ENCODE measurements at regions not wholly inside any gene's neighbourhood (a gene's known extent, or its start where the extent isn't known, plus 50 kb on each side); places are given as distances from the start of the nearest gene placed in this dataset.
"Not testable (repeated sequence)": the region's sequence is repeated elsewhere in the genome, so short reads cannot be mapped to it uniquely, and the experiment has no call there.

- DNase-seq: no peak
Measured at GRCh38 chr3:28039829-28040228, 201.6 kb upstream of the CMC1 start.

- no peak for DNase-seq
Measured at GRCh38 chr3:28042095-28042635, 199.3 kb upstream of the CMC1 start.

DNA sequence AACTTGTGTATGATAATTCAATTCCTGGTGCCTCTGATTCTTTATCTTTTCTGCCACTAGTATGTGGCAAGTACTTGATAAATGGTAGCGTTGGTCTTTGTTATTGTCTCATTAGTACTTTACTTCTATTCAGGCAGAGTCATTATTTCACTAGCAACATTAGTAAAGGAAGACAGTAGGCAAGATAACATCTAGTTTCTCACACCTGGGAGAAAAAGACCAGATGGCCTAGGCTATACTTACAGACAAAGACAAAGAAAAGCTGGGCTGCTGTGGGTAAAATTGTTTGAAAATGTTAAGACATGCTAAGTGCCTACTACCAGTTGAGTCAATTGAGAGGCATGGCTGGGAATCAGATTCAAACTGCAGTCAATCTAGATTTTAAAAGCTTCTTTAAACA lies 198.7 kb upstream of the CMC1 start:
- no peak for DNase-seq

DNA sequence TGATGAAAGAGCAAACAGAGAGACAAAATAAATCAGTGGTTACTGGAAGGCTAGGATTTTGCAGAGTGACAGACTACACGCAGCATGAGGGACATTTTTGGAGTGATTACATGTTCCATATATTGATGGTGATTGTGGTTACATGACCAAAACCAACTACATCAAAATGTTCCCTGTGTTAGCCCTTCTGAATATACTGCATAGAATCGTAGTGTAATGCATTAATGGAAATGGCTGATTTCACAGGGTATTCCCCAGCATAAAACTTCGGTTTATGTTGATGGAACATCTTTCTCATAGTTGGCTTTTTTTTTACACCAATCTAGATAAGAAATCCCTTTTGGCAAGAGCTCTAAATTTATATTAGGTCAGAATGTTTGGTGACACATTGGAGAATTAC lies 191.3 kb upstream of the CMC1 start:
- no peak for DNase-seq

- peak in 1 of 2 experiments; percentile 57 for DNase-seq
Measured at GRCh38 chr3:28050885-28051284, 190.5 kb upstream of the CMC1 start.

DNA sequence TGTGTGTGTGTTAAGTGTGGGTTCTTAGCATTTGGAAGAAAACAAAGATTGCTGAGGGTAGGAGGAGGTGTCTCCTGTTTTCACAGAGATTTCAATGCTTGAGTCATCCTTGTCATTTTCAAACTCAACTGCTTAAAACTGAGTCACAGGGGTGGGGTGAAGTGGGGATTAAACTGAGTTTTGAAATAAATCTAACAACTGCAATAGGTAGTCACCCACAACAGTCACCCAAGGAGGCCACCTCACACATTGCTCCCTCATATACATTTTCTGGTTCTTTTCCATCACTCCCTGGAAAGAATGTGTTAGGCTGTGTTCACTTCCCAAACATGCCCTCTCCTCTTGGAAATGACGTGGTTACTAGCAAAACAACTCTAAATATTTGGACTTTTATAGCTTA lies 187.7 kb upstream of the CMC1 start:
- DNase-seq: peak in 1 of 2 experiments; percentile 41

- no peak for DNase-seq
Measured at GRCh38 chr3:28056806-28057205, 184.6 kb upstream of the CMC1 start.

DNA sequence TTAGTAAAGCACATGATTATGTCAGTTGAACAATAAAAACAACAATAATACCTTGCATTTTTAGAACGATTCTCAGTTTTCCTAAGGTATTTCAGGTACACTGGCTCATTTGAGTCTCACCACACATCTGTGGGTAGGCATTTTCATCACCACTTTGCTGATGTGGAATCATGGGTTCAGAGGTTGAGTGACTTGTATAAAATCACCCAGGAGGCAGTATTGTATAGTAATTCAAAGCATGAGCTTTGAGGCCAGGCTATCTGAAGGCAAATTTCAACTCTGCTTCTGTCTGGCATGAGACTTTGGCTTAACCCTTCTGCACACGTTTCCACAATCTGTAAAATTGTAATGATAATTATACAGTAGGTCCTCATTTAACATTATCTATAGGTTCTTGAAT lies 183.9 kb upstream of the CMC1 start:
- no peak for DNase-seq

GRCh38 chr3:28059199-28059598 lies 182.2 kb upstream of the CMC1 start:
- not testable (repeated sequence) for DNase-seq

- no peak for DNase-seq
Measured at GRCh38 chr3:28066020-28066419, 175.4 kb upstream of the CMC1 start.

DNA sequence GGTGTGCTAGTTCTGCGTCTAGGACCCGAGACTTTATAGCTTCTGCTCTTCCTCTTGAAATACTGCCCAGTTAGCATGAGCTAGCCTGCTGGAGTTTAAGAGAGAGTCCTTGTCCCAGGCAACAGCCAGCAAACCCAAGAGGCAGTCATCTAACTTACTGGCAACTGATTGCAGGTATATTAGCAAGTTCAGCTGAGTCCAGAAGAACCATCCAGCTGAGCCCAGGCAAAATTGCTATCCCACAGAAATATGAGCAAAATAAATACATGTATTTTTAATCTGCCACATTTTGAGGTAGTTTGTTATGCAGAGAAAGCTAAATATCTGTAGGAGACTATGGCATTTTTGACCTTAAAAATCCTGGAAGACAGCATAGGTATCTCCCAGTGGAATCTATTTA lies 174.4 kb upstream of the CMC1 start:
- DNase-seq: no peak

DNA sequence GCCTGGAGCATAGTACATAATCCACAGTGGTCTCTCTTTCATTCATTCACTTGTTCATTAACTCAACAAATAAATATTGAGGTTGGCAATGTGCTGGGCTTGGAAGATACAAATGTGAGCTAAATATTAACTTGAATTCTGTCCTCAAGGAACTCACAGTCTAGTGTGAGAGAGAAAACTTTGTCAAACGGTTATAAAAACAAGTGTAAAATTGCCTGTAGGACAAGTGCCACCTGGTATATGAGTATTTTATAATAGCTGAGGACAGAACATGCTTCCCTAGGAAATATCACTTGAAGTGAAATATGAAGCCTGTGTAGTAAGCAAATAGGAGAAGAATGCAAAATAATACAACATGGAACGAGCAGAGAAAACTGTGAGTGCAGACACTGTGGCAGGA lies 173.1 kb upstream of the CMC1 start:
- DNase-seq: no peak

DNA sequence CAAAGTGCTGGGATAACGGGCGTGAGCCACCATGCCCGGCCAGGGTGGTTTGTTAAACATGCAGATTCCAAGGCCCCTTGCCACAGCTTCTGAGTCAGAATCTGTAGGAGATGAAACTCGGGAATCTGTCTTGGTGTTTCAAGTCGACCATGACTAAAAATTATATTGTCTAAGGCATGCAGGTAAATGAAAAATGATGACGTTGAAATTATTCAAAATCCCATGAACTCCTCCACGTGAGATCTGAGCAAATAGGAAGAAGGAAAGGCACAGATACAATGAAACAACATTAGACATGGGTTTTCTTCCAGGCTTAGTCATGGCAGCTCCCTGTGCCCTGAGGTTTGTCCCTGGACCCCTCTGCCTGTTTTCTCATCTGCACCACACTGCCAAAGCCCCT lies 172.0 kb upstream of the CMC1 start:
- DNase-seq: no peak

DNA sequence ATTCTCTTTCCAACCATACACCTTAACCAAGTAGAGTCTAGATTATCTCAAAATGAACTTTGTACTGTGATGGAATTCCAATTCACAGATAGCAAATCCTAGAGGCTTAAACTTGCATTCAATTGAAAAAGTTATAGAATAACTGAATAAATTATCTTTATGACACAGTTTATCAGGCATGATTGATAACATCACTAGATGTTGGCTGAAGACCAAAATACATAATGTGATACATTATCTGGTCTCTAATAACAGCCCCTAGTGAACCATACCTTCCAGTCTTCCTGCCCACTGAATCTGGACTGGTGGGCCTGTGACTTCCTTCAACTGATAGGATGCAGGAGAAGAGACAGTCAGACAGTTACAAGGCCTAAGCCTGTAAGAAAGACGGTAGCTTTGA lies 165.2 kb upstream of the CMC1 start:
- DNase-seq: no peak

GRCh38 chr3:28077572-28077971 lies 163.8 kb upstream of the CMC1 start:
- DNase-seq: no peak

- no peak for DNase-seq
Measured at GRCh38 chr3:28078536-28078935, 162.9 kb upstream of the CMC1 start.

GRCh38 chr3:28080716-28081115 lies 160.7 kb upstream of the CMC1 start:
- no peak for DNase-seq

DNA sequence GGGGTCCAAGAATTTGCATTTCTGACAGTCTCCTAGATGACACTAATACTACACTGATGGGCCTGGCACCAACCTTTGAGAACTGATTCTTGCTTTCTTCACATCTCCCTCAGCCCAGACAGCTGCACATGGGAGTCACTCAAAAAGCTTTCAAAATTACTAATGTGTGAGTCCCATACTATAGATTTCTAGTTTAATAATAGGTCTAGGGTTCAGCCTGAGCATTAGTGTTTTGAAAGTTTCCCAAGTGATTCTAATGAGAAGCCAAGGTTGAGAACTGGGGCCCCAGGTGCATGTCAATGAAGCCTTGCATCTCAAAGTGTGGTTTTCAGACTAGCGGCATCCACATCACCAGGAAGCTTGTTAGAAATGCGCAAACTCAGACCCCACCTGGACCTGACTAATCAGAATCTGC lies 159.9 kb upstream of the CMC1 start:
- DNase-seq: no peak

DNA sequence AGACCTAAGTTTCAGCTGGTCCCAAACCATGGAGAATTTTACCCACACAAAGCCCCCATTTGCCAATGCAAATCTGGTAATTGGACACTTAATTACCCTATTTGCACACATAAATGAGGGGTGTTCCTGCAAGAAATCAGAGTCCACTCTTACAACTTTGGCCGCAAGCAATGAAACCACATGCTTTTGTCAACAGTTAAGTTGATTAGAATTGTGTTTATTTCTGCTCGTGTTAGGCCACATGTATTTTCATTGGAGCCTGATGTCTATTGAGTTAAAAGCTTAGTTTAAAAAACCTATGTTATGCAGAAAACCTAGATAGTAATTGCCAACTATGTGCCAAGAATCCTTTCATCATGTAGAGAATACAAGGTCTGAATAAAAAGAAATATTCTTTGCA lies 153.8 kb upstream of the CMC1 start:
- no peak for DNase-seq

GRCh38 chr3:28088811-28089526 lies 152.4 kb upstream of the CMC1 start:
- DNase-seq: no peak

DNA sequence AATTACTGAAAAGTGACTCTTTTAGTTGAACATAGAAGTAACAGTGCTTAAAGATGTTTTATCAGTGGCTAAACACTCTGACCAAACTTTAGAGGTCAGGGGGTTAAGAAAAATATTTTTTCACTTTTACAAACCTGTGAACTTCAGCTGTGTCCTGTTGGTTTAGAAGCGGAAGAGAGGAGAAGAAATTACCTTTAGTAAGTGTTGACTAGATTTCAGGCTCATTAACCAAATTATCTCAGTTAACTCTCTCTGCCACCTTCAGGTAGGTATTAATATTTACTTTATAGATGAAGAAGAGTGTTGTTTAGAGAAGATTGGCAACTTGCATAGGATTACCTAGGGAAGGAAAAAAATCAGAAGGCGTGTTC lies 151.9 kb upstream of the CMC1 start:
- no peak for DNase-seq

DNA sequence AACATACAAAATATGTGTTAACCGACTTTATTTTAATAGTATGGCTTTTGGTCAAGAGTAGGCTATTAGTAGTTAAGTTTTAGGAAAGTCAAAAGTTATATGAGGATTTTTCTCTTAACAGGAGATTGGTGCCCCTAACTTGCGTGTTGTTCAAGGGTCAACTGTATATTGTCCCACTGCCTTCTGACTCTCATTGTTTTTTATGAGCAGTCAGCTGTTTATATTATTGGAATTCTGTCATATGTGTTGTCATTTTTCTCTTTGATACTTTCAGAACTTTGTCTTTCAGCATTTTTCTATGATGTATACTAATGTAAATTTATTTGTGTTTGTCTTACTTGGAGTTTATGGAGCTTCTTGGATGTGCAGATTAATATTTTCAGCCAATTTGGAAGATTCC lies 142.1 kb upstream of the CMC1 start:
- DNase-seq: no peak

DNA sequence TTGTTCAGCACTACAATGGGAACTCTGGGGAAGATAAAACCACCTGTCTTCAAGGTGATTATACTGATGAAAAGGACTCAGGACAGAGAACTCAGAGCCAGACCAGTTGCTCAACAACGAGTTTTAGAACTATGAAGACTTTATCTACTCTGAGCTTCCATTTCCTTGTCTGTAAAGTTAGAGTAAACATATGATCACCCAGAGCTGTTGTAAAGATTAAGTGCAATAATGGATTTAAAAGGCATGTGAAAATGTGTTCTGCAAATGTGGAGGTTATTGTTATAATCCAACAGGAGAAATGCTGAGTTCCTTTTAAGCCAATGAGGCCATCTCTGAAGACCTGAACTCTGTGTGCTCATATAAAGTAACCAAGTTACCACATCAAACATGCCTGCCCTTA lies 139.7 kb upstream of the CMC1 start:
- no peak for DNase-seq

GRCh38 chr3:28103861-28104260 lies 137.6 kb upstream of the CMC1 start:
- DNase-seq: no peak

DNA sequence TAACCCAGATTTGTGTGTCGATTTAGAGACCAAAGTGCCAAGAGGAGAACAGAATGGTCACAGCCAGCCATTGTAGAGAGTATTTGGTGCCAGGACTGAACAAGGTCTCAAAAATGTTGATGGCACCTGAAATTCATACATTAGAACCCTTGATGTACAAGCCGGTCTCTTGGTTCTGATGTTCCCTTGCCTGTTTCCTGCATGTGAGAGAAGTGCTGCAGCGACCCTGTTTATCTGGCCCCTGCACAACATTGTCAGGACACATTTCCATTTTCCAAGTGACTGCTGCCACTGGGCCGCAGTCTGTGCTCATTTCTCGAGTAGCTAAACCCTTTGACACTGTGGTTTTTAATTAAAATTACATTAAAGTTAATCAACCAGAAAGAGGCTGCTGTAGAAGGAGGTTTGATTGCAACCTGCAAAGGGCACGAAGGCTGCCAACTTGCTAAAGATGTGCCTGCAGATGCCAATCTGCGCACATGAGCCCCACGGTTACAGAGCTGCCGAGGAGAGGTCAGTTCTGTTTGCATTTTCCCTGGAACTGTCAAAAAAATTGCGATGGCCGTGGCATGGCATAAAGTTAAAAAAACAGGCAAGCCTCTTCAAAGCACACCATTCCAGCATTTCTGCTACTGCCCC lies 136.4 kb upstream of the CMC1 start:
- no peak for DNase-seq

All from SW 1271 (cell line).